VCaP (cell line): ENCODE measurements at regions not wholly inside any gene's neighbourhood (a gene's known extent, or its start where the extent isn't known, plus 50 kb on each side); places are given as distances from the start of the nearest gene placed in this dataset.

Experiments
- H3K27ac ChIP-seq: fragments of 450-650 bp; 2 replicates; pipeline ENCODE4 v1.5.1; 2017
- TF ChIP-seq, protein P1 (sequence below): fragments of 450-650 bp; conservative IDR thresholded peaks from 2 replicates; pipeline ENCODE4 v1.5.1; 2017; ENCODE audit warnings: mild to moderate bottlenecking, moderate library complexity

DNA sequence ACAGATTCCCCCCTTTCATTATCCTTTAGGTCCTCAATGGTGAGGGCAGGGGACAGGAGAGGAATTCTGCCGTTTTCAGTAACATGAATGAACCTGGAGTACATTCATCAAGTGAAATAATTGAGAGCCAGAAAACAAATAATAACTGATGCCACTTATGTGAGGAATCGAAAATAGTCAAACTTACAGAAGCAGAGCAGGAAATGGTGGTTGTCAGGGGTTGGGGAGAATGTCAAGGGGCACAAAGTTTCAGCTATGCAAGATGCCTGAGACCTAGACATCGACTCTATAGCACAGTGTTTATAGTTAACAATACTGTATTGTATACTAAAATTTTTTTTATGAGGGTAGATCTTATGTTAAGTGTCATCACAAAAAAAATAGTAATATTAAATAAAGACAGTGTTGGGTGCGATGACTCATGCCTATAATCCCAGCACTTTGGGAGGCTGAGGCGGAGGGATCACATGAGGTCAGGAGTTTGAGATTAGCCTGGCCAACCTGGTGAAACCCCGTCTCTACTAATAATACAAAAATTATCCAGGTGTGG lies 1219.8 kb downstream of the GATA3 start:
- TF ChIP-seq, protein P1, sequence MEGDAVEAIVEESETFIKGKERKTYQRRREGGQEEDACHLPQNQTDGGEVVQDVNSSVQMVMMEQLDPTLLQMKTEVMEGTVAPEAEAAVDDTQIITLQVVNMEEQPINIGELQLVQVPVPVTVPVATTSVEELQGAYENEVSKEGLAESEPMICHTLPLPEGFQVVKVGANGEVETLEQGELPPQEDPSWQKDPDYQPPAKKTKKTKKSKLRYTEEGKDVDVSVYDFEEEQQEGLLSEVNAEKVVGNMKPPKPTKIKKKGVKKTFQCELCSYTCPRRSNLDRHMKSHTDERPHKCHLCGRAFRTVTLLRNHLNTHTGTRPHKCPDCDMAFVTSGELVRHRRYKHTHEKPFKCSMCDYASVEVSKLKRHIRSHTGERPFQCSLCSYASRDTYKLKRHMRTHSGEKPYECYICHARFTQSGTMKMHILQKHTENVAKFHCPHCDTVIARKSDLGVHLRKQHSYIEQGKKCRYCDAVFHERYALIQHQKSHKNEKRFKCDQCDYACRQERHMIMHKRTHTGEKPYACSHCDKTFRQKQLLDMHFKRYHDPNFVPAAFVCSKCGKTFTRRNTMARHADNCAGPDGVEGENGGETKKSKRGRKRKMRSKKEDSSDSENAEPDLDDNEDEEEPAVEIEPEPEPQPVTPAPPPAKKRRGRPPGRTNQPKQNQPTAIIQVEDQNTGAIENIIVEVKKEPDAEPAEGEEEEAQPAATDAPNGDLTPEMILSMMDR = no peak
- H3K27ac ChIP-seq = no peak overlapping the region

DNA sequence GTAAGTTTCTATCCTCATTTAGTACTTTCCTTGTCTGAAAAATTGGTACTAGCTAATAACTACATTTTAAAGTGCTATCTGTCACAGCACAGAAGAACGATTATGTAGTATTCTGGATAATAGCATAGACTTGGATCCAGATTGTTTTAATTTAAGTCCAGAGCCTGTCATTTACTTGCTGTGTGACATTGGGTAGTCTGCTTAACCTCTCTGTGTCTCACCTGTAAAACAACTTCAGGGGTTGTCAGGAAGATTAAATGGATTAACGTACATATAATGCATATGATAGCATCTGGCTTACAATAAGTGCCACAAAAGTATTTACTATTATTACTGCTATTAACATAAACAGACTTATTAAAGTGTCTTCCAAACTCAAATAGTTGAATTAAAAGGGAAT lies 1221.4 kb downstream of the GATA3 start:
- TF ChIP-seq, protein P1 = no peak
- H3K27ac ChIP-seq = no peak overlapping the region

DNA sequence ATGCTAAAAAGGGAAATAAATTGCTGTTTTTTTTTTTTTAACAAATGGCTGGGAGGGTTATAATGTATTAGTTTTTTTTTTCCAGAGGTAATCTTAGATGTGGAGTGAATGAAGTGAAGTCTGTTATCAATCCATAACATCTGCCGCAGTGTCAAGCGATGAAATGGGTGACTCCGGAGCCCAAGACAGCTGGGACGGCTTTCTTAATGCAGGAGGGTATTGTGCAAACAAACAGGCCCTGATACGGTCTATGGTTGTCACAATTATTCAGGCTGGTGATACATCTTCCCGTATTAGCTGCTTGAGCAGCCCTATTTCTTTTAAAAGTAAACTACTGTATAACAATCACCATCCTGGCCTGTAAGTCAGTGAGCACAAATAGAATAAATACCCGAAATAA lies 1231.2 kb downstream of the GATA3 start:
- H3K27ac ChIP-seq = no peak overlapping the region
- TF ChIP-seq, protein P1 = no peak

DNA sequence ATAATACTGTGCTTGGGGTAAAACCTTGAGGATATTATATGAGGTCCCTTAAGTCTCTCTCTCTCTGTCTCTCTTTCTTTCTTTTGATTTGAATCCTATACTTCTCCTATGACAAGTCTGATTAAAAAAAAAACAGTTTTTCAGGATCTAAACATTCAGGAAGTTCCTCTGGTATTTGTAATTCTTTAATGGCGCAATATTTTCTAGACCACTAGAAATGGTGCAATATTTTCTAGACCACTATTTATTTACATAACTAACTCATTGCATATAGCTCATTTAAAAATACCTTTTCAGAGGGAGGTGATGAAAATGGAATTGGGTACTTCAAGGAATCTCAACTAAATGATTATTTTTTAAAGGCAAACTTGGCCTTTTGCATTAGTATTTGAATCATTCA lies 1235.3 kb downstream of the GATA3 start:
- TF ChIP-seq, protein P1 = no peak
- H3K27ac ChIP-seq = no peak overlapping the region

DNA sequence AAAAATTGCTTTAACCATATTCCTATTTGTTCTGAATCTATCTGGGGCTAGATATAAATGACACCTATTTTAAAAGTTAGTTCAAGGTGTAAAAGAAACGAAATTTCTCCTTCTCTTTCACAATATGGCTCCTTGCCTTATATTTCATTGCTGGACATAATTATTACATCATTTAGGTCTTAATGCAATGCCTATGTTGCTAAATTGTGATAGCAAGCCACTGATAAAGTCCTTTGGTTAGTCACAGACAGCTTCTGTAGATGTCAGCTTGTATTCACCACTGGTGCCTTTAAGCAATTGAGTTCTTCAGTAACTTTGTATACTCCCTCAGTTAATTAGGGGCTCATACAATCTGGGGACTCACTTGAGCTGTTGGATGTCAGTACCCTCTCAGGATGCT lies 1236.6 kb downstream of the GATA3 start:
- H3K27ac ChIP-seq = no peak overlapping the region
- TF ChIP-seq, protein P1 = no peak

DNA sequence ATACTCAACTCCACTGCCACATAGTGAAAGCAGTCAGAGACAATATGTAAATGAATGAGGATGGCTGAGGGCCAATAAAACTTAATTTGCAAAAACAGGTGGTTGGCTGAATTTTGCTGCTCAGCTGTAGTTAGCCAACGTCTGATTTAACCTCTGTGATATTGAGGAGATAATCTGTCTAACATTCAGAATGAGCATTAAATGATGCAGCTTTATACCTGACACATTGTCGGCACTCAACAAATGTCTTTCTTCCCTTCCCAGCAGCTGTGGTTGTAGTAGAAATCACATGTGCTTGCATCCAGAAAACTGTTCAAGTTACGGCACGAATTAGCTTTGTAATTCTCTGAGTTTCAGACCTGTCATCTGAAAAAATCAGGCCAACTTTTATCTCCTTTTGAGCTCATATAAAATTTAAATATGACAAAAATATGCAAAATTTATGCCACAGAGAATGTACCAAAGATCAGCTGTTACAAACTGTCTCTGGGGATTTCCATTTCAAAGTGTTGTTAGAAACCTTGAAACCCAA lies 1239.7 kb downstream of the GATA3 start:
- TF ChIP-seq, protein P1 = no peak
- H3K27ac ChIP-seq = no peak overlapping the region

DNA sequence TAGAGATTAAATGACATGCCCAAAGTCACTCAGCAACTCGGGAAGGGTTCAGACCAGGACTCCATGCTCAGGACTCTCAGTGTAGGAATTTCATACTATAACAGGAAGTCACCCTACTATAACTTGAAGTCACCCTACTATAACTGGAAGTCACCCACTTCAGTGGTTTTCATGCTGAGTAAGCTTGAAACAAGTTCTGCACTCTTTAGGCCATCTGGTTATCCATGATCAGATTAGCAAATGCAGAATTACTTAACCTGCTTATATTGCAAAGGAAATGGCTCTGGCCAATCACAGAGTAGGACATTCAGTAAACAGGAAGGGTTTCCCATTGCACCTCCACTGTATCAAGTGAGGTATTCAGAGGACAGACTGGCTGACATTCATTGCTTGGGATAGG lies 1240.4 kb downstream of the GATA3 start:
- no peak overlapping the region for H3K27ac ChIP-seq
- TF ChIP-seq, protein P1 = no peak
